ENCODE measurements at regions not wholly inside any gene's neighbourhood (a gene's known extent, or its start where the extent isn't known, plus 50 kb on each side); places are given as distances from the start of the nearest gene placed in this dataset.

DNA sequence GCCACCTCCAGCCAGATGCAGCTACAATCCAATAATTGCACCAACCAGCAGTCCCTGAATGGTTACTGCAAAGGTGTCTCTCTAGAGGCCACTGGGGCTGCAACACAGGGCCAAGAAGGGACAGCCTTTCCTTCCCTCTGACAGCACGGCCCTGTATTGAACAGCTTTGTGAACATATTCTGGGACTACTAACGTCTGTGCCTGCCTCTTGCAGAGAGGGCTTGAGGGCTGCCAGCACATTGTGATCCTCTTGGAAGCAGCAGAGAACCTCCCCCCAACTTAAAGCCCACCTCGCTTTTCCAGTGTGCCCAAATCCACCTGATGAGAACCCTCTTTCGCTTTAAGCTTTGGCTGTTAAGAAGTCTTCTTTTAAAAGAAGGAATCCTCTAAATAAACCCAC is 415.9 kb downstream of the RPS24 start:
- H3K36me3 ChIP-seq (ENCODE audit: insufficient read depth, low read length), result no peaks in the 10 kb centered on the region
- H2AFZ ChIP-seq (ENCODE audit: low read length), result no peak overlapping the region
- no peaks in the 10 kb centered on the region for H3K9me2 ChIP-seq (ENCODE audit: low read depth, low read length)
- no peaks in the 10 kb centered on the region for H3K9me3 ChIP-seq (ENCODE audit: low read length)
- no peak overlapping the region for H3K9ac ChIP-seq (ENCODE audit: low read length)
- no peaks in the 10 kb centered on the region for H3K27me3 ChIP-seq (ENCODE audit: insufficient read depth, low read length)
- no peaks in the 10 kb centered on the region for H3K79me2 ChIP-seq (ENCODE audit: insufficient read depth, low read length)
- TF ChIP-seq, protein P1, sequence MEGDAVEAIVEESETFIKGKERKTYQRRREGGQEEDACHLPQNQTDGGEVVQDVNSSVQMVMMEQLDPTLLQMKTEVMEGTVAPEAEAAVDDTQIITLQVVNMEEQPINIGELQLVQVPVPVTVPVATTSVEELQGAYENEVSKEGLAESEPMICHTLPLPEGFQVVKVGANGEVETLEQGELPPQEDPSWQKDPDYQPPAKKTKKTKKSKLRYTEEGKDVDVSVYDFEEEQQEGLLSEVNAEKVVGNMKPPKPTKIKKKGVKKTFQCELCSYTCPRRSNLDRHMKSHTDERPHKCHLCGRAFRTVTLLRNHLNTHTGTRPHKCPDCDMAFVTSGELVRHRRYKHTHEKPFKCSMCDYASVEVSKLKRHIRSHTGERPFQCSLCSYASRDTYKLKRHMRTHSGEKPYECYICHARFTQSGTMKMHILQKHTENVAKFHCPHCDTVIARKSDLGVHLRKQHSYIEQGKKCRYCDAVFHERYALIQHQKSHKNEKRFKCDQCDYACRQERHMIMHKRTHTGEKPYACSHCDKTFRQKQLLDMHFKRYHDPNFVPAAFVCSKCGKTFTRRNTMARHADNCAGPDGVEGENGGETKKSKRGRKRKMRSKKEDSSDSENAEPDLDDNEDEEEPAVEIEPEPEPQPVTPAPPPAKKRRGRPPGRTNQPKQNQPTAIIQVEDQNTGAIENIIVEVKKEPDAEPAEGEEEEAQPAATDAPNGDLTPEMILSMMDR (IDR thresholded peaks at IDR 0.05; ENCODE audit: low read length), result no peak
- TF ChIP-seq EZH2 (IDR thresholded peaks at IDR 0.05; ENCODE audit: borderline replicate concordance, low read length), result no peak
- H3K4me1 ChIP-seq (ENCODE audit: insufficient read depth, low read length, severe bottlenecking), result no peaks in the 10 kb centered on the region
- no peak overlapping the region for H3K4me2 ChIP-seq (ENCODE audit: low read length)
- no peaks in the 10 kb centered on the region for H4K20me1 ChIP-seq (ENCODE audit: insufficient read depth, low read length)
- H3F3A ChIP-seq (ENCODE audit: insufficient read depth, low read length), result no peaks in the 10 kb centered on the region
- H3K27ac ChIP-seq (ENCODE audit: low read depth, low read length, poor library complexity, severe bottlenecking), result no peak overlapping the region
- H3K4me3 ChIP-seq (ENCODE audit: low read depth, low read length, poor library complexity, severe bottlenecking), result no peak overlapping the region

DNA sequence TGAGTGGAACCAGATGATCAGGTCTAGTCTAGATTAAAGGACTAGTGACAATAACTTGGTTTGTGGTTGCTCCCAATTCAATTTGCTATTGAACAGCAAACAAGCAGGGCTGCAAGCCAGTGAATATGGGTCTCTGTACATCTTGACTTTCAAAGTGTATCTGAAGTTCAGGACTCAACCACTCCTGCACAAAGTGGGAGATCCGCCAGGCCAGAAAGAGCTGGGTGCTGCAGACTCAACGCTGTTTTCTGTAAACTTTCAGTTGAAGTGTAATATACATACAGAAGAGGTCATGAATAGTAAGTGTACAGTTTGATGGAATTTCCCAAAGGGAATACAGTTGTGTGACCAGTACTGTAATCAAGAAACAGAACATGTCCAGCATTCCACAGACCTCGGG is 416.6 kb downstream of the RPS24 start:
- no peak overlapping the region for H3K4me2 ChIP-seq (ENCODE audit: low read length)
- no peaks in the 10 kb centered on the region for H3K27me3 ChIP-seq (ENCODE audit: insufficient read depth, low read length)
- H3K9me3 ChIP-seq (ENCODE audit: low read length), result no peaks in the 10 kb centered on the region
- TF ChIP-seq, protein P1 (IDR thresholded peaks at IDR 0.05; ENCODE audit: low read length), result no peak
- TF ChIP-seq EZH2 (IDR thresholded peaks at IDR 0.05; ENCODE audit: borderline replicate concordance, low read length), result no peak
- no peak overlapping the region for H3K4me3 ChIP-seq (ENCODE audit: low read depth, low read length, poor library complexity, severe bottlenecking)
- H3K9ac ChIP-seq (ENCODE audit: low read length), result no peak overlapping the region
- no peaks in the 10 kb centered on the region for H3K9me2 ChIP-seq (ENCODE audit: low read depth, low read length)
- H3K79me2 ChIP-seq (ENCODE audit: insufficient read depth, low read length), result no peaks in the 10 kb centered on the region
- H3K27ac ChIP-seq (ENCODE audit: low read depth, low read length, poor library complexity, severe bottlenecking), result no peak overlapping the region
- H3K4me1 ChIP-seq (ENCODE audit: insufficient read depth, low read length, severe bottlenecking), result no peaks in the 10 kb centered on the region
- H3F3A ChIP-seq (ENCODE audit: insufficient read depth, low read length), result no peaks in the 10 kb centered on the region
- H2AFZ ChIP-seq (ENCODE audit: low read length), result no peak overlapping the region
- H4K20me1 ChIP-seq (ENCODE audit: insufficient read depth, low read length), result no peaks in the 10 kb centered on the region
- no peaks in the 10 kb centered on the region for H3K36me3 ChIP-seq (ENCODE audit: insufficient read depth, low read length)

DNA sequence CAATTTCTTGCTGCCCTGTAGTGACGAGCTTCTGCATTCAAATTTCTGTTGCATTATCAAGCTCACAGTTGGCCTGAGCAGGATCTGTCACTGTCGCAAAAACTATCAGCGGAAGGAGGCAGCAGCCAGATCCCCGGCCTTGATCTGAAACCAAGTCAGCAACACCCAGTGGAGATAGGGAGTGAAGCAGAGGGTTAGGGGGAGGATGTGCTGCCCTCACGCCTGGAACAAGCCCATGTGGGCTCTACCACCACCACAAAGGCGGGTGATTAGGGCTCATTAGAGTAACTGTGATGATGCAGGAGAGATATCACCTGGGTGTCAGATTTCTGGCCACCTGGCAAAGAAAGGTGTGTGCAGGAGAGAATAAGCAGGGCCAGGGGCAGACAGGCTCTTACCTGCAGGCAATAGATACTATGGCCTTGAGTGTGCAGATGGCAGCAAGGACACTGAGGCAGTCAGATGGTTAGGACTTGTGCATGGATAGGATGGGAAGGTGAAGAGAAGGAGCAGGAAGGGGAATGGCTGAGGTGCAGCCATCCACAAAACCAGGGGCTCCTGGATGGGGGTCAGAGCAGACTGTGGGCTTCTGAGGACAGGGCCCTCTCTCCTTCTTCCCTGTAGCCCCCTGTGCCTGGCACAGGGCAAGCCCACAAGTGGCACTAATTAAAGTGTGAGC is 417.3 kb downstream of the RPS24 start:
- H3K27ac ChIP-seq (ENCODE audit: low read depth, low read length, poor library complexity, severe bottlenecking), result no peak overlapping the region
- H2AFZ ChIP-seq (ENCODE audit: low read length), result no peak overlapping the region
- no peaks in the 10 kb centered on the region for H3K36me3 ChIP-seq (ENCODE audit: insufficient read depth, low read length)
- no peaks in the 10 kb centered on the region; the same call in 1 of the 2 replicates for H3K27me3 ChIP-seq (ENCODE audit: insufficient read depth, low read length)
- H3K4me1 ChIP-seq (ENCODE audit: insufficient read depth, low read length, severe bottlenecking), result no peaks in the 10 kb centered on the region
- no peaks in the 10 kb centered on the region for H3K9me3 ChIP-seq (ENCODE audit: low read length)
- H3K9me2 ChIP-seq (ENCODE audit: low read depth, low read length), result no peaks in the 10 kb centered on the region
- no peak overlapping the region for H3K4me2 ChIP-seq (ENCODE audit: low read length)
- no peaks in the 10 kb centered on the region for H3F3A ChIP-seq (ENCODE audit: insufficient read depth, low read length)
- no peak for TF ChIP-seq EZH2 (IDR thresholded peaks at IDR 0.05; ENCODE audit: borderline replicate concordance, low read length)
- TF ChIP-seq, protein P1 (IDR thresholded peaks at IDR 0.05; ENCODE audit: low read length), result no peak
- H3K79me2 ChIP-seq (ENCODE audit: insufficient read depth, low read length), result no peaks in the 10 kb centered on the region
- no peaks in the 10 kb centered on the region for H4K20me1 ChIP-seq (ENCODE audit: insufficient read depth, low read length)
- H3K9ac ChIP-seq (ENCODE audit: low read length), result no peak overlapping the region
- H3K4me3 ChIP-seq (ENCODE audit: low read depth, low read length, poor library complexity, severe bottlenecking), result no peak overlapping the region
